MM.1S (cell line): ENCODE measurements at regions not wholly inside any gene's neighbourhood (a gene's known extent, or its start where the extent isn't known, plus 50 kb on each side); places are given as distances from the start of the nearest gene placed in this dataset.

Experiments used
- DNase-seq: peaks from one replicate; pipeline ENCODE4 v3.0.0-alpha.2; 2015
- H2AFZ ChIP-seq: fragments of 300-600 bp; sonication (generic); 2 replicates; pipeline ENCODE4 v1.6.0; 2016; ENCODE audit warnings: antibody characterized with exemption, low read length
- H3F3A ChIP-seq: fragments of 300-600 bp; sonication (generic); 2 replicates; pipeline ENCODE4 v1.6.1; 2016; ENCODE audit warnings: mild to moderate bottlenecking, antibody characterized with exemption, low read length, moderate library complexity, mixed read lengths; ENCODE audit not compliant: insufficient read depth
- H3K27ac ChIP-seq: fragments of 300-600 bp; sonication (generic); 2 replicates; pipeline ENCODE4 v1.5.1; 2016; ENCODE audit warnings: mild to moderate bottlenecking, low read length
- H3K27me3 ChIP-seq: fragments of 300-600 bp; sonication (generic); replicated peaks from 2 replicates; pipeline ENCODE4 v1.6.0; 2016; ENCODE audit warnings: low read length; ENCODE audit not compliant: insufficient read depth
- H3K36me3 ChIP-seq: fragments of 300-600 bp; sonication (generic); replicated peaks from 2 replicates; pipeline ENCODE4 v1.6.1; 2016; ENCODE audit warnings: mild to moderate bottlenecking, low read length, mixed read lengths; ENCODE audit not compliant: insufficient read depth
- H3K4me1 ChIP-seq: fragments of 300-600 bp; sonication (generic); 2 replicates; pipeline ENCODE4 v1.6.1; 2016; ENCODE audit warnings: low read length, mixed read lengths
- H3K4me2 ChIP-seq: fragments of 300-600 bp; sonication (generic); 2 replicates; pipeline ENCODE4 v1.6.0; 2016; ENCODE audit warnings: low read depth, low read length
- H3K4me3 ChIP-seq: fragments of 300-600 bp; sonication (generic); 2 replicates; pipeline ENCODE4 v1.5.1; 2016; ENCODE audit warnings: low read length, mixed read lengths
- H3K79me2 ChIP-seq: fragments of 300-600 bp; sonication (generic); 2 replicates; pipeline ENCODE4 v1.6.1; 2016; ENCODE audit warnings: mixed run types, low read length, mixed read lengths
- H3K9ac ChIP-seq: fragments of 300-600 bp; sonication (generic); 2 replicates; pipeline ENCODE4 v1.6.1; 2016; ENCODE audit warnings: low read length, mixed read lengths
- H3K9me2 ChIP-seq: fragments of 300-600 bp; sonication (generic); replicated peaks from 2 replicates; pipeline ENCODE4 v1.6.1; 2016; ENCODE audit warnings: mild to moderate bottlenecking, low read length, mixed read lengths; ENCODE audit not compliant: insufficient read depth
- H3K9me3 ChIP-seq: fragments of 300-600 bp; sonication (generic); replicated peaks from 2 replicates; pipeline ENCODE4 v1.6.1; 2016; ENCODE audit warnings: mild to moderate bottlenecking, low read length, mixed read lengths; ENCODE audit not compliant: insufficient read depth
- H4K20me1 ChIP-seq: fragments of 300-600 bp; sonication (generic); 2 replicates; pipeline ENCODE4 v1.6.1; 2016; ENCODE audit warnings: mild to moderate bottlenecking, low read length, moderate library complexity, mixed read lengths; ENCODE audit not compliant: insufficient read depth
- EZH2 ChIP-seq: fragments of 300-600 bp; sonication (generic); optimal IDR thresholded peaks from 2 replicates; pipeline ENCODE3; 2017; ENCODE audit warnings: low read depth, mild to moderate bottlenecking, antibody characterized with exemption, low read length, mixed read lengths
- EZH2phosphoT487 ChIP-seq: fragments of 300-600 bp; sonication (generic); IDR thresholded peaks from 2 replicates; pipeline ENCODE4 v1.6.1; 2018; ENCODE audit warnings: antibody characterized with exemption, low read length
- TF ChIP-seq, protein P1 (sequence below): fragments of 300-600 bp; sonication (generic); IDR thresholded peaks from 2 replicates; pipeline ENCODE4 v1.5.1; 2016; ENCODE audit warnings: antibody characterized with exemption, low read length, mixed read lengths

DNA sequence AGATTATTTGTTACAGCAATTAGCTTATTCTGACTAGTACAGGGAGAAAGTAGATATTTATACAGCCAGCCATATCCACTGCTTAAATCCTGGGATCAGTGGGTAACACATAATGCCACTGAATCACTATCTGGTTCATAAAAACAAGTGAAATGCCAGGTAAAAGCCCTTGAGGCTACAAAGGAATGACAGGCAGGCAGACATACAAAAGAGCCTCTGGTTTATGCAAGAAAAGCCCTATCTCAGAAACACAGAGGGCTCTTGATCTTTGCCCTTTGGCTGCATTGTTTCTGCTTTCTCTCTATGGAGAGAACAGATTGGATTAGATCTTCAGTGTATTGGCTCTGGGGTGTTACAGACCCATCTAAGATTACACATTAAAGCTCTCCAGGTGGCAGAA lies 115.4 kb upstream of the GADL1 start:
- H3K4me2 ChIP-seq, result no peak overlapping the region
- no peak overlapping the region for H2AFZ ChIP-seq
- H3K9me3 ChIP-seq, result no peaks in the 10 kb centered on the region
- no peaks in the 10 kb centered on the region for H3K9me2 ChIP-seq
- H3K4me1 ChIP-seq, result no peaks in the 10 kb centered on the region
- TF ChIP-seq, protein P1, sequence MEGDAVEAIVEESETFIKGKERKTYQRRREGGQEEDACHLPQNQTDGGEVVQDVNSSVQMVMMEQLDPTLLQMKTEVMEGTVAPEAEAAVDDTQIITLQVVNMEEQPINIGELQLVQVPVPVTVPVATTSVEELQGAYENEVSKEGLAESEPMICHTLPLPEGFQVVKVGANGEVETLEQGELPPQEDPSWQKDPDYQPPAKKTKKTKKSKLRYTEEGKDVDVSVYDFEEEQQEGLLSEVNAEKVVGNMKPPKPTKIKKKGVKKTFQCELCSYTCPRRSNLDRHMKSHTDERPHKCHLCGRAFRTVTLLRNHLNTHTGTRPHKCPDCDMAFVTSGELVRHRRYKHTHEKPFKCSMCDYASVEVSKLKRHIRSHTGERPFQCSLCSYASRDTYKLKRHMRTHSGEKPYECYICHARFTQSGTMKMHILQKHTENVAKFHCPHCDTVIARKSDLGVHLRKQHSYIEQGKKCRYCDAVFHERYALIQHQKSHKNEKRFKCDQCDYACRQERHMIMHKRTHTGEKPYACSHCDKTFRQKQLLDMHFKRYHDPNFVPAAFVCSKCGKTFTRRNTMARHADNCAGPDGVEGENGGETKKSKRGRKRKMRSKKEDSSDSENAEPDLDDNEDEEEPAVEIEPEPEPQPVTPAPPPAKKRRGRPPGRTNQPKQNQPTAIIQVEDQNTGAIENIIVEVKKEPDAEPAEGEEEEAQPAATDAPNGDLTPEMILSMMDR, result no peak
- no peak for TF ChIP-seq EZH2
- TF ChIP-seq EZH2phosphoT487, result no peak
- no peaks in the 10 kb centered on the region for H3K36me3 ChIP-seq
- no peaks in the 10 kb centered on the region for H3K27me3 ChIP-seq
- DNase-seq, result no peak
- H3K27ac ChIP-seq, result no peak overlapping the region
- H3K9ac ChIP-seq, result no peak overlapping the region
- no peaks in the 10 kb centered on the region for H4K20me1 ChIP-seq
- no peaks in the 10 kb centered on the region for H3K79me2 ChIP-seq
- H3F3A ChIP-seq, result no peaks in the 10 kb centered on the region
- H3K4me3 ChIP-seq, result no peak overlapping the region

DNA sequence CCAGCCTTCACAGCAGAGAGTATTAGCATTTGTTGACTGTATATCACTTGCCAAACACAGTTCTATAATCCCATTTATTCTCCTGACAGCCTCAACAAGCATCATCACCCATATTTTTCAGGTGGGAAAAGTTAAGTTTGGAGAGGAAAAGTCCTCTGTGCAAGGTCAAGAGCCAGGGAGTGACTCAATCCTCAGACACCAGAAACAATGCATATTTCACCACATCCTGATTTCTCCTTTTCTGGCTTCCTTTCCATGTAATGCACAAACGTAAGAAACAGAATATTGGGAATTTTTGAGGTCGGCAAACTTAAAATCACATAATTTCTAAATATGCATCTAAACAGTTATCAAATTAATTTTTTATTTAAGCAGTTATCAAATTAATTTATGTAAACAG lies 116.0 kb upstream of the GADL1 start:
- Histone ChIP-seq H3K9me2 (no peaks in the 10 kb centered on the region), H3K27me3 (no peaks in the 10 kb centered on the region), H4K20me1 (no peaks in the 10 kb centered on the region), H3K9ac (no peak overlapping the region), H3K4me3 (no peak overlapping the region), H3K4me1 (no peaks in the 10 kb centered on the region), H3K27ac (no peak overlapping the region), H3K79me2 (no peaks in the 10 kb centered on the region), H3K4me2 (no peak overlapping the region), H2AFZ (no peak overlapping the region), H3F3A (no peaks in the 10 kb centered on the region), H3K9me3 (no peaks in the 10 kb centered on the region), H3K36me3 (no peaks in the 10 kb centered on the region)
- TF ChIP-seq EZH2phosphoT487 (no peak), EZH2 (no peak)
- TF ChIP-seq, protein P1, result no peak
- DNase-seq, result no peak

DNA sequence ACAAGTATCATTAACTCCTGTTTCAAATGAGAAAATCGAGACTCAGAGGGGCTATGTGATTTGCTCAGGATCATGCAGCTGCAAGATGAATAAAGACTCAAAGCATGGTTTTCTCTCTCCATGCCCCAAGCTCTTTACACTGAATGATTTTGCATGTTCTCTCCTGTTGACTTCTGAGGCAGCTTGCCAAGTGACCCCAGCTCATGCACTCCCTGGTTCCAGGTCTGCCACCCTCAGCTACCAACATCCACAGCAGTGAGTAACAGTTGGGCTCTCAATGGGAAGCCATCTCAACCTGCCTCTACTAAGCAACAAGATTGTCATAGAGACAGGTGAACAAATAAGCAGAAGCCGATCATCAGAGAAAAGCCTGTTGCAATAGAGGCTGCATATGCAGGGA lies 116.9 kb upstream of the GADL1 start:
- Histone ChIP-seq H3K4me1 (no peaks in the 10 kb centered on the region), H3K9me2 (no peaks in the 10 kb centered on the region), H3F3A (no peaks in the 10 kb centered on the region), H3K27ac (no peak overlapping the region), H2AFZ (no peak overlapping the region), H3K4me2 (no peak overlapping the region), H3K9ac (no peak overlapping the region), H3K79me2 (no peaks in the 10 kb centered on the region), H3K4me3 (no peak overlapping the region), H3K27me3 (no peaks in the 10 kb centered on the region), H3K36me3 (no peaks in the 10 kb centered on the region), H3K9me3 (no peaks in the 10 kb centered on the region), H4K20me1 (no peaks in the 10 kb centered on the region)
- DNase-seq, result no peak
- TF ChIP-seq EZH2phosphoT487, result no peak
- TF ChIP-seq, protein P1, result no peak
- no peak for TF ChIP-seq EZH2
